HUES6 (cell line): ENCODE measurements at regions not wholly inside any gene's neighbourhood (a gene's known extent, or its start where the extent isn't known, plus 50 kb on each side); places are given as distances from the start of the nearest gene placed in this dataset.

Experiments
- H3K27ac ChIP-seq: 2 replicates; pipeline ENCODE4 v1.7.0; 2013; ENCODE audit warnings: low read depth, mild to moderate bottlenecking, low read length, inconsistent platforms
- H3K27me3 ChIP-seq: 2 replicates; pipeline ENCODE4 v1.6.1; 2013; ENCODE audit warnings: low read length; ENCODE audit not compliant: control insufficient read depth, insufficient read depth
- H3K36me3 ChIP-seq: 2 replicates; pipeline ENCODE4 v1.6.1; 2013; ENCODE audit warnings: low read length; ENCODE audit not compliant: control insufficient read depth, insufficient read depth
- H3K4me1 ChIP-seq: 2 replicates; pipeline ENCODE4 v1.6.1; 2013; ENCODE audit warnings: low read length; ENCODE audit not compliant: control insufficient read depth, insufficient read depth
- H3K4me3 ChIP-seq: 2 replicates; pipeline ENCODE4 v1.5.1; 2013; ENCODE audit warnings: low read depth, low read length
- H3K9ac ChIP-seq: one replicate; pipeline ENCODE4 v1.6.1; 2013; ENCODE audit warnings: mild to moderate bottlenecking, low read length
- H3K9me3 ChIP-seq: 2 replicates; pipeline ENCODE4 v1.6.1; 2013; ENCODE audit warnings: low read depth, low read length; ENCODE audit not compliant: control insufficient read depth, insufficient read depth

GRCh38 chr12:23055004-23055403 is 430.0 kb downstream of the ETNK1 start:
- Histone ChIP-seq H3K36me3 (no peaks in the 10 kb centered on the region), H3K4me1 (no peaks in the 10 kb centered on the region), H3K9ac (no peak overlapping the region), H3K27me3 (no peaks in the 10 kb centered on the region), H3K27ac (no peak overlapping the region), H3K4me3 (no peak overlapping the region), H3K9me3 (no peaks in the 10 kb centered on the region)

GRCh38 chr12:23057571-23057970 is 432.6 kb downstream of the ETNK1 start:
- H3K9me3 ChIP-seq, result no peaks in the 10 kb centered on the region
- H3K27ac ChIP-seq, result no peak overlapping the region
- H3K4me1 ChIP-seq, result no peaks in the 10 kb centered on the region
- H3K27me3 ChIP-seq, result no peaks in the 10 kb centered on the region
- no peak overlapping the region for H3K4me3 ChIP-seq
- H3K36me3 ChIP-seq, result no peaks in the 10 kb centered on the region
- no peak overlapping the region for H3K9ac ChIP-seq

GRCh38 chr12:23060161-23060560 is 435.2 kb downstream of the ETNK1 start:
- Histone ChIP-seq H3K4me3 (no peak overlapping the region), H3K9ac (no peak overlapping the region), H3K4me1 (no peaks in the 10 kb centered on the region), H3K27ac (no peak overlapping the region), H3K36me3 (no peaks in the 10 kb centered on the region), H3K27me3 (no peaks in the 10 kb centered on the region), H3K9me3 (no peaks in the 10 kb centered on the region)

- no peak overlapping the region for H3K4me3 ChIP-seq
- no peaks in the 10 kb centered on the region for H3K27me3 ChIP-seq
Measured at GRCh38 chr12:23063206-23063605, 438.2 kb downstream of the ETNK1 start.

GRCh38 chr12:23066095-23066494 is 441.1 kb downstream of the ETNK1 start:
- H3K36me3 ChIP-seq, result no peaks in the 10 kb centered on the region
- H3K4me3 ChIP-seq, result no peak overlapping the region
- no peak overlapping the region for H3K9ac ChIP-seq
- no peaks in the 10 kb centered on the region for H3K9me3 ChIP-seq
- no peak overlapping the region for H3K27ac ChIP-seq
- H3K4me1 ChIP-seq, result no peaks in the 10 kb centered on the region
- no peaks in the 10 kb centered on the region for H3K27me3 ChIP-seq

More at GRCh38 chr12:23063206-23063605, 438.2 kb downstream of the ETNK1 start:
- no peaks in the 10 kb centered on the region for H3K4me1 ChIP-seq
- H3K27ac ChIP-seq, result no peak overlapping the region
- H3K9me3 ChIP-seq, result no peaks in the 10 kb centered on the region
- no peak overlapping the region for H3K9ac ChIP-seq
- H3K36me3 ChIP-seq, result no peaks in the 10 kb centered on the region

GRCh38 chr12:23083267-23083666 is 458.3 kb downstream of the ETNK1 start:
- no peak overlapping the region for H3K4me3 ChIP-seq
- no peaks in the 10 kb centered on the region for H3K27me3 ChIP-seq
- H3K9me3 ChIP-seq, result no peaks in the 10 kb centered on the region
- no peaks in the 10 kb centered on the region for H3K36me3 ChIP-seq
- no peak overlapping the region for H3K27ac ChIP-seq
- no peaks in the 10 kb centered on the region for H3K4me1 ChIP-seq
- H3K9ac ChIP-seq, result no peak overlapping the region

- H3K27ac ChIP-seq, result no peak overlapping the region
- no peak overlapping the region for H3K9ac ChIP-seq
Measured at GRCh38 chr12:23084236-23084995, 459.4 kb downstream of the ETNK1 start.

GRCh38 chr12:23088594-23088993 is 463.6 kb downstream of the ETNK1 start:
- no peaks in the 10 kb centered on the region for H3K4me1 ChIP-seq
- H3K27ac ChIP-seq, result no peak overlapping the region
- no peaks in the 10 kb centered on the region; the same call in 1 of the 2 replicates for H3K9me3 ChIP-seq
- H3K4me3 ChIP-seq, result no peak overlapping the region
- H3K9ac ChIP-seq, result no peak overlapping the region
- H3K36me3 ChIP-seq, result no peaks in the 10 kb centered on the region
- H3K27me3 ChIP-seq, result no peaks in the 10 kb centered on the region

More at GRCh38 chr12:23084236-23084995, 459.4 kb downstream of the ETNK1 start:
- H3K27me3 ChIP-seq, result no peaks in the 10 kb centered on the region
- no peaks in the 10 kb centered on the region for H3K4me1 ChIP-seq
- no peak overlapping the region for H3K4me3 ChIP-seq
- no peaks in the 10 kb centered on the region; the same call in 1 of the 2 replicates for H3K9me3 ChIP-seq
- no peaks in the 10 kb centered on the region for H3K36me3 ChIP-seq

GRCh38 chr12:23093488-23093887 is 468.5 kb downstream of the ETNK1 start:
- H3K9me3 ChIP-seq, result no peaks in the 10 kb centered on the region; the same call in 1 of the 2 replicates
- peaks cover 8% of the 10 kb centered on the region for H3K4me1 ChIP-seq
- no peaks in the 10 kb centered on the region for H3K27me3 ChIP-seq
- H3K9ac ChIP-seq, result no peak overlapping the region
- no peak overlapping the region for H3K27ac ChIP-seq
- H3K36me3 ChIP-seq, result no peaks in the 10 kb centered on the region
- no peak overlapping the region for H3K4me3 ChIP-seq

GRCh38 chr12:23096321-23096720 is 471.4 kb downstream of the ETNK1 start:
- Histone ChIP-seq H3K4me1 (peaks cover 35% of the 10 kb centered on the region), H3K9ac (no peak overlapping the region), H3K36me3 (no peaks in the 10 kb centered on the region), H3K27me3 (no peaks in the 10 kb centered on the region), H3K9me3 (no peaks in the 10 kb centered on the region), H3K27ac (no peak overlapping the region), H3K4me3 (no peak overlapping the region)

- no peaks in the 10 kb centered on the region for H3K27me3 ChIP-seq
- peaks cover 35% of the 10 kb centered on the region for H3K4me1 ChIP-seq
- H3K9me3 ChIP-seq, result no peaks in the 10 kb centered on the region
- H3K9ac ChIP-seq, result no peak overlapping the region
- H3K36me3 ChIP-seq, result no peaks in the 10 kb centered on the region
- no peak overlapping the region for H3K4me3 ChIP-seq
- no peak overlapping the region for H3K27ac ChIP-seq
Measured at GRCh38 chr12:23098110-23098509, 473.1 kb downstream of the ETNK1 start.
